ENCODE measurements at regions not wholly inside any gene's neighbourhood (a gene's known extent, or its start where the extent isn't known, plus 50 kb on each side); places are given as distances from the start of the nearest gene placed in this dataset.

GRCh38 chr7:1286946-1287645, 54.4 kb downstream of the UNCX start:
- no peak for DNase-seq (ENCODE audit: low read depth in 3 of 3, low spot score in 1 of 3)

- no peak for DNase-seq (ENCODE audit: low read depth in 3 of 3, low spot score in 1 of 3)
Observed at GRCh38 chr7:1287752-1288201, 55.1 kb downstream of the UNCX start.

- DNase-seq (ENCODE audit: low read depth in 3 of 3, low spot score in 1 of 3) = no peak
Observed at GRCh38 chr7:1288390-1288995, 55.8 kb downstream of the UNCX start.

GRCh38 chr7:1288996-1289551, 56.4 kb downstream of the UNCX start:
- DNase-seq (ENCODE audit: low read depth in 3 of 3, low spot score in 1 of 3) = no peak

GRCh38 chr7:1289666-1290025, 57.0 kb downstream of the UNCX start:
- no peak for DNase-seq (ENCODE audit: low read depth in 3 of 3, low spot score in 1 of 3)

- DNase-seq (ENCODE audit: low read depth in 3 of 3, low spot score in 1 of 3) = peak in 1 of 3 donors; percentile 1
Observed at GRCh38 chr7:1290026-1290678, 57.5 kb downstream of the UNCX start.

GRCh38 chr7:1290679-1291356, 58.1 kb downstream of the UNCX start:
- no peak for DNase-seq (ENCODE audit: low read depth in 3 of 3, low spot score in 1 of 3)

- no peak for DNase-seq (ENCODE audit: low read depth in 3 of 3, low spot score in 1 of 3)
Observed at GRCh38 chr7:1291357-1291689, 58.7 kb downstream of the UNCX start.

GRCh38 chr7:1291845-1292765, 59.4 kb downstream of the UNCX start:
- no peak for DNase-seq (ENCODE audit: low read depth in 3 of 3, low spot score in 1 of 3)

GRCh38 chr7:1292972-1293830, 60.5 kb downstream of the UNCX start:
- DNase-seq (ENCODE audit: low read depth in 3 of 3, low spot score in 1 of 3) = no peak

GRCh38 chr7:1293950-1294411, 61.3 kb downstream of the UNCX start:
- DNase-seq (ENCODE audit: low read depth in 3 of 3, low spot score in 1 of 3) = no peak

GRCh38 chr7:1295776-1296355, 63.2 kb downstream of the UNCX start:
- no peak for DNase-seq (ENCODE audit: low read depth in 3 of 3, low spot score in 1 of 3)

GRCh38 chr7:1296356-1296981, 63.8 kb downstream of the UNCX start:
- no peak for DNase-seq (ENCODE audit: low read depth in 3 of 3, low spot score in 1 of 3)

GRCh38 chr7:1297017-1297960, 64.6 kb downstream of the UNCX start:
- no peak for DNase-seq (ENCODE audit: low read depth in 3 of 3, low spot score in 1 of 3)

- DNase-seq (ENCODE audit: low read depth in 3 of 3, low spot score in 1 of 3) = no peak
Observed at GRCh38 chr7:1298051-1298930, 65.6 kb downstream of the UNCX start.
